LNCaP clone FGC (cell line): ENCODE measurements at regions not wholly inside any gene's neighbourhood (a gene's known extent, or its start where the extent isn't known, plus 50 kb on each side); places are given as distances from the start of the nearest gene placed in this dataset.
A peak's percentile ranks its signal among the peaks of the same experiment; 100 is the strongest.

Experiments used
- DNase-seq: peaks from one replicate; pipeline ENCODE4 v3.0.0-alpha.2; 2011; ENCODE audit warnings: low read depth
- H3K4me3 ChIP-seq: 2 replicates; pipeline ENCODE4 v1.5.1; 2011; ENCODE audit warnings: mild to moderate bottlenecking, low read depth, low read length, control low read depth
- CTCF ChIP-seq: IDR thresholded peaks from 2 replicates; pipeline ENCODE4 v1.5.1; 2012; ENCODE audit warnings: mild to moderate bottlenecking; ENCODE audit not compliant: control insufficient read depth, insufficient read depth; ENCODE audit errors: extremely low read depth

DNA sequence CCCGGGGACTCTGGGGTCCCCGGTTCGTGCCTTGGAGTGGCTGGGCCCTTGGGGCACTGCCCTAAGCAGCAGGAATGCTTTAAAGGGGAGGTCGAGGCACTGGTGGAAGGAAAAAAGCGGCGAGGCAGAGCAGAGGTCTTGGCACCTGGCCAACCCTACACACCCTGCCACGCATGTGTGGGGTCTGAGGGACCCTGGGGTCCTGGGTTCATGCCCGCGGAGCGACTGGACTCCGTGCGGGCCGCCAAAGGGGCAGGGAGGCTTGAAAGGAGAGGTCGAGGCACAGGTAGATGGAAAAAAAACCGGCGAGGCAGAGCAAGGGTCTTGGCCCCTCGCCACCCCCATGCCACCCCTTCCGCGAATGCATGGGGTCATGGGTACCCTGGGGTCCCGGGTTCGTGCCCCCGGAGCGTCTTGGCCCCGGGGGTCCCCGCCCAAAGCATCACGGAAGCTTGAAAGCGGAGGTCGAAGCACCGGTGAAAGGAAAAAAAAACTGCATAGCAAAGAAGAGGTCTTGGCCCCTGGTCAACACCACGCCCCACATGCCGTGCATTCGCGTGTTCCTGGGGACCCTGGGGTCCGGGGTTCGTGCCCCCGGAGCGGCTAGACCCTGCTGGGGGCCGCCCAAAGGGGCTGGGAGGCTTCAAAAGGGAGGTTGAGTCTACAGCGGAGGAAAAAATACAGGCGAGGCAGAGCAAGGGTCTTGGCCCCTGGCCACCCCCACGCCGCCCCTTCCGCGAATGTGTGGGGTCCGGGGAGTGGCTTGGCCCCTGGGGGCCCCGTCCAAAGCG is 312.9 kb downstream of the ALG10 start:
- TF ChIP-seq CTCF = no peak
- DNase-seq = no peak
- H3K4me3 ChIP-seq = no peak overlapping the region

DNA sequence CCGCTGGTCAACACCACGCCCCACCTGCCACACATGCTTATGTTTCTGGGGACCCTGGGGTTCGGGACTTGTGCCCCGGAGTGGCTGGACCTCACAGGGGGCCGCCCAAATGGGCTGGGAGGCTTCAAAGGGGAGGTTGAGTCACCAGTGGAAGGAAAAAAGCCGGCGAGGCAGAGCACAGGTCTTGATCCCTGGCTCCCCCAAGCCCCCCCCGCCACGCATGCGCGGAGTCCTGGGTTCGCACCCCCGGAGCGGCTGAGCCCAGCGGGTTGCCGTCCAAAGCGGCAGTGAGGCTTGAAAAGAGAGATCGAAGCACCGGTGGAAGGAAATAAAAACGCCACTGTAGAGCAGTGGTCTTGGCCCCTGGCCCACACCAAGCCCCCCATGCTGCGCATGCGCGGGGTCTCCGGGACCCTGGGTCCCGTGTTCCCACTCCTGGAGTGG is 313.5 kb downstream of the ALG10 start:
- no peak for TF ChIP-seq CTCF
- DNase-seq = no peak
- H3K4me3 ChIP-seq = peak overlapping the region; percentile 50; the same call in 1 of the 2 replicates

DNA sequence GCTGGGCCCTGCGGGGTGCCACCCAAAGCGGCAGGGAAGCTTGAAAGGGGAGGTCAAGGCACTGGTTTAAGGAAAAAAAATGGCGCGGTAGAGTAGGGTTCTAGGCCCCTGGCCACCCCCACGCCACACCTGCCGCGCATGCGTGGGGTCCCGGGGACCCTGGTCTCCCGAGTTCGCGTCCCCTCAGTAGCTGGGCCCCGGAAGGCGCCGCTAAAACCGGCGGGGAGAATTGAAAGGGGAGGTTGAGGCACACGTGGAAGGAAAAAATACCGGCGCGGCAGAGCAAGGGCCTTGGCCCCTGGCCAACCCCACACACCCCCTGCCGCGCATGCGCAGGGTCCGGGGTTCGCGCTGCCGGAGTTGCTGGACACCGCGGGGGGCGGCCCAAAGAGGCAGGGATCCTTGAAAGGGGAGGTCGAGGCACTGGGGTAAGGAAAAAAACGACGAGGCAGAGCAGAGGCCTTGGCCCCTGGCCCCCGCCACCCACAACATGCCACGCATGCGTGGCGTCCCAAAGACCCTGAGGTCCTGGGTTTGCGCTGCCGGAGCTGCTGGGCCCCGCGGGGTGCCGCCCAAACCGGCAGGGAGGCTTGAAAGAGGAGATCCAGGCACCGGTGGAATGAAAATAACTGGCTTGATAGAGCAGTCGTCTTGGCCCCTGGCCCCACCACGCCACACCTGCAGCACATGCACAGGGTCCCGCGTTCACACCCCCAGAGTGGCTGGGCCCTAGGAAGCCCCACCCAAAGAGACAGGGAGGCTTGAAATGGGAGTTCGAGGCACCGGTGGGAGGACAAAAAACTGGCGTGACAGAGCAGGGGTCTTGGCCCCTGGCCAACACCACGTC is 314.5 kb downstream of the ALG10 start:
- TF ChIP-seq CTCF = no peak
- no peak for DNase-seq
- H3K4me3 ChIP-seq = peak overlapping the region; percentile 50

DNA sequence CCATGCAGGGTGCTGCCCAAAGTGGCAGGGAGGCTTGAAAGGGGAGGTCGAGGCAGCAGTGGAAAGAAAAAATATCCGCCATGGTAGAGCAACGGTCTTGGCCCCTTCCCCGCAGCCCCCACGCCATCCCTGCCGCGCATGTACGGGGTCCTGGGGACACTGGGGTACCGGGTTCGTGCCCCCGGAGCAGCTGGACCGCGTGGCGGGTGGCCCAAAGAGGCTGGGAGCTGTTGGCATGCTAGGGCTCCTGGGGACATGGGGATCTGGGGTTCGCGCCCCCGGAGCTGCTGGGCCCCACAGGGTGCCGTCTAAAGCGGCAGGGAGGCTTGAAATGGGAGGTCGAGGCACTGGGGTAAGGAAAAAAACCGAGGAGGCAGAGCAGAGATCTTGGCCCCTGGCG is 316.5 kb downstream of the ALG10 start:
- no peak for TF ChIP-seq CTCF
- no peak overlapping the region for H3K4me3 ChIP-seq

DNA sequence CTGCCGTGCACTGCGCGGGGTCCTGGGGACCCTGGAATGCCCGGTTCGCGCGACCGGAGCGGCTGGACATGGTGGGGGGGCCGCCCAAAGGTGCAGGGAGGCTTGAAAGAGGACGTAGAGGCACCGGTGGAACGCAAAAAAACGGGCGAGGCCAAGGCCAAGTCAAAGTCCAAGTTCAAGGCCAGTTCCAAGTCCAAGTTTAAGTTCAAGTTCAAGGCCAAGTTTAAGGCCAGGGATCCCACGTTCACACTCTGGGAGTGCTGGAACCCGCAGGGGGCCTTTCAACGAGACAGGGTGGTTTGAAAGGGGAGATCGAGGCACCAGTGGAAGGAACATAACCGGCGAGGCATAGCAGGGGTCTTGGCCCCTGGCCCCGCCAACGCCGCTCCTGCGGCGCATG is 317.6 kb downstream of the ALG10 start:
- no peak for DNase-seq
- no peak overlapping the region for H3K4me3 ChIP-seq
- no peak for TF ChIP-seq CTCF

More for the DNA sequence above, 316.5 kb downstream of the ALG10 start:
- no peak for DNase-seq

DNA sequence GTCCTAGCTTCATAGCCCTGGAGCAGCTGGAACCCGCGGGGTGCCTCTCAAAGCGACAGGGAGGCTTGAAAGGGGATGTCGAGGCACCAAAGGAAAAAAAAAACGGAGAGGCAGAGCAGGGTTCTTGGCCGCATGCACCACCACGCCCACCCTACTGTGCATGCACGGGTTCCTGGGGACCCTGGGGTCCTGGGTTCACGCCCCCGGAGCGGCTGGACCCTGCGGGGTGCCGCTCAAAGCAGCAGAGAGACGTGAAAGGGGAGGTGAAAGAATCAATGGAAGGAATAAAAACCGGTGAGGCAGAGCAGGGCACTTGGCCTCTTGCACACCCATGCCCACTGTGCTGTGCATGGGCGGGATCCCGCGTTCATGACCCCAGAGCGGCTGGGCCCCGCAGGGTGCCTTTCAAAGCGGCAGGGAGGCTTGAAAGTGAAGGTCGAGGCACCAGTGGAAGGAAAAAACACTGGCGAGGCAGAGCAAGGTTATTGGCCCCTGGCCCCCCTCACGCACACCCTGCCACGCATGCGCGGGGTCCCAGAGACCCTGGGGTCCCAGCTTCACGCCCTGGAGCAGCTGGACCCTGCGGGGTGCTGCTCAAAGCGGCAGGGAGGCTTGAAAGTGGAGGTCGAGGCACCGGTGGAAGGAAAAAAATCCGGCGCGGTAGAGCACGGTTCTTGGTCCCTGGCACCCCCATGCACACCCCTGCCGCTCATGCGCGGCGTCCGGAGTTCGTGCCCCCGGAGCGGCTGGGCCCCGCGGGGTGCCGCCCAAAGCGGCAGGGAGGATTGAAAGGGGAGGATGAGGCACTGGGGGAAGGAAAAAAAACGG is 318.5 kb downstream of the ALG10 start:
- DNase-seq = no peak
- no peak for TF ChIP-seq CTCF
- no peak overlapping the region for H3K4me3 ChIP-seq
